ENCODE measurements at regions not wholly inside any gene's neighbourhood (a gene's known extent, or its start where the extent isn't known, plus 50 kb on each side); places are given as distances from the start of the nearest gene placed in this dataset.

DNA sequence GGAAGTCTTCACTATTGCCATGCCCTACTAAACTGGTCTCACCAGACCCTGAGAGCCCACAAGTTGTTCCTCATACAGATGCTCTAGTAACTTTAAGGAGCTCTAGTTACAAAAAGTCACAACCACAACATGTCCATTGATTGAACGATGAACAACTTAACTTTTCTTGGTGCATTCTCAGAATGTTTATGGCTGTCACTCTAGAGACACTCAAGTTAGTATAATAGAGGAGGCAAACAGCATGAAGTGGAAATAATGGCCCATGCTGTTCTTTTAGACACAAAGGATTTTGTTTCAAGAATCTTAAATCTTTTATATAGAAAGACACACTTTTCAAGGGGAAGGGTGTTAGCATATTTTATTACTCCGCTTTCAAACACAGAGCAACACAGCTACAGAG lies 934.4 kb downstream of the HACE1 start:
- ChIA-PET POLR2A (no interaction called here), SMC1A (ENCODE audit: uncharacterized antibody, unreplicated experiment) (no interaction called here), RAD21 (ENCODE audit: unreplicated experiment) (no interaction called here), CTCF (no interaction called here)
- Histone ChIP-seq H4K20me1 (ENCODE audit: control insufficient read depth, insufficient read depth) (no peaks in the 10 kb centered on the region), H3K27ac (ENCODE audit: control insufficient read depth, insufficient read depth) (no peak overlapping the region), H3K36me3 (ENCODE audit: control insufficient read depth in 2 of 2, insufficient read depth in 2 of 2, low read length in 1 of 2) (no peaks in the 10 kb centered on the region), H3K4me3 (no peak overlapping the region), H2AFZ (ENCODE audit: control insufficient read depth, low read depth, low read length) (no peak overlapping the region), H3K4me1 (ENCODE audit: control insufficient read depth, insufficient read depth, low read length) (no peaks in the 10 kb centered on the region), H3K79me2 (ENCODE audit: control insufficient read depth, insufficient read depth, low read length) (no peaks in the 10 kb centered on the region), H3K9me3 (replicated peaks; ENCODE audit: control insufficient read depth, insufficient read depth, low read length) (no peaks in the 10 kb centered on the region), H3K9ac (ENCODE audit: control insufficient read depth, insufficient read depth, low read length) (no peak overlapping the region), H3K27me3 (replicated peaks in 1 of 2; ENCODE audit: control insufficient read depth in 2 of 2, insufficient read depth in 2 of 2, low read length in 1 of 2) (no peaks in the 10 kb centered on the region), H3K4me2 (ENCODE audit: control insufficient read depth, insufficient read depth) (no peak overlapping the region)
- no peak for ATAC-seq
- BruUV-seq (replicated peaks): no TSS peak
- DNase-seq (ENCODE audit: low read depth, low spot score): no peak
- TF ChIP-seq, protein P1, sequence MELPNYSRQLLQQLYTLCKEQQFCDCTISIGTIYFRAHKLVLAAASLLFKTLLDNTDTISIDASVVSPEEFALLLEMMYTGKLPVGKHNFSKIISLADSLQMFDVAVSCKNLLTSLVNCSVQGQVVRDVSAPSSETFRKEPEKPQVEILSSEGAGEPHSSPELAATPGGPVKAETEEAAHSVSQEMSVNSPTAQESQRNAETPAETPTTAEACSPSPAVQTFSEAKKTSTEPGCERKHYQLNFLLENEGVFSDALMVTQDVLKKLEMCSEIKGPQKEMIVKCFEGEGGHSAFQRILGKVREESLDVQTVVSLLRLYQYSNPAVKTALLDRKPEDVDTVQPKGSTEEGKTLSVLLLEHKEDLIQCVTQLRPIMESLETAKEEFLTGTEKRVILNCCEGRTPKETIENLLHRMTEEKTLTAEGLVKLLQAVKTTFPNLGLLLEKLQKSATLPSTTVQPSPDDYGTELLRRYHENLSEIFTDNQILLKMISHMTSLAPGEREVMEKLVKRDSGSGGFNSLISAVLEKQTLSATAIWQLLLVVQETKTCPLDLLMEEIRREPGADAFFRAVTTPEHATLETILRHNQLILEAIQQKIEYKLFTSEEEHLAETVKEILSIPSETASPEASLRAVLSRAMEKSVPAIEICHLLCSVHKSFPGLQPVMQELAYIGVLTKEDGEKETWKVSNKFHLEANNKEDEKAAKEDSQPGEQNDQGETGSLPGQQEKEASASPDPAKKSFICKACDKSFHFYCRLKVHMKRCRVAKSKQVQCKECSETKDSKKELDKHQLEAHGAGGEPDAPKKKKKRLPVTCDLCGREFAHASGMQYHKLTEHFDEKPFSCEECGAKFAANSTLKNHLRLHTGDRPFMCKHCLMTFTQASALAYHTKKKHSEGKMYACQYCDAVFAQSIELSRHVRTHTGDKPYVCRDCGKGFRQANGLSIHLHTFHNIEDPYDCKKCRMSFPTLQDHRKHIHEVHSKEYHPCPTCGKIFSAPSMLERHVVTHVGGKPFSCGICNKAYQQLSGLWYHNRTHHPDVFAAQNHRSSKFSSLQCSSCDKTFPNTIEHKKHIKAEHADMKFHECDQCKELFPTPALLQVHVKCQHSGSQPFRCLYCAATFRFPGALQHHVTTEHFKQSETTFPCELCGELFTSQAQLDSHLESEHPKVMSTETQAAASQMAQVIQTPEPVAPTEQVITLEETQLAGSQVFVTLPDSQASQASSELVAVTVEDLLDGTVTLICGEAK (IDR thresholded peaks at IDR 0.05; ENCODE audit: borderline replicate concordance): no peak
- no peak for TF ChIP-seq KLF5 (IDR thresholded peaks at IDR 0.05; ENCODE audit: partially characterized antibody)
- TF ChIP-seq, protein P2, sequence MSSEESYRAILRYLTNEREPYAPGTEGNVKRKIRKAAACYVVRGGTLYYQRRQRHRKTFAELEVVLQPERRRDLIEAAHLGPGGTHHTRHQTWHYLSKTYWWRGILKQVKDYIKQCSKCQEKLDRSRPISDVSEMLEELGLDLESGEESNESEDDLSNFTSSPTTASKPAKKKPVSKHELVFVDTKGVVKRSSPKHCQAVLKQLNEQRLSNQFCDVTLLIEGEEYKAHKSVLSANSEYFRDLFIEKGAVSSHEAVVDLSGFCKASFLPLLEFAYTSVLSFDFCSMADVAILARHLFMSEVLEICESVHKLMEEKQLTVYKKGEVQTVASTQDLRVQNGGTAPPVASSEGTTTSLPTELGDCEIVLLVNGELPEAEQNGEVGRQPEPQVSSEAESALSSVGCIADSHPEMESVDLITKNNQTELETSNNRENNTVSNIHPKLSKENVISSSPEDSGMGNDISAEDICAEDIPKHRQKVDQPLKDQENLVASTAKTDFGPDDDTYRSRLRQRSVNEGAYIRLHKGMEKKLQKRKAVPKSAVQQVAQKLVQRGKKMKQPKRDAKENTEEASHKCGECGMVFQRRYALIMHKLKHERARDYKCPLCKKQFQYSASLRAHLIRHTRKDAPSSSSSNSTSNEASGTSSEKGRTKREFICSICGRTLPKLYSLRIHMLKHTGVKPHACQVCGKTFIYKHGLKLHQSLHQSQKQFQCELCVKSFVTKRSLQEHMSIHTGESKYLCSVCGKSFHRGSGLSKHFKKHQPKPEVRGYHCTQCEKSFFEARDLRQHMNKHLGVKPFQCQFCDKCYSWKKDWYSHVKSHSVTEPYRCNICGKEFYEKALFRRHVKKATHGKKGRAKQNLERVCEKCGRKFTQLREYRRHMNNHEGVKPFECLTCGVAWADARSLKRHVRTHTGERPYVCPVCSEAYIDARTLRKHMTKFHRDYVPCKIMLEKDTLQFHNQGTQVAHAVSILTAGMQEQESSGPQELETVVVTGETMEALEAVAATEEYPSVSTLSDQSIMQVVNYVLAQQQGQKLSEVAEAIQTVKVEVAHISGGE (CRISPR knock-in tag; IDR thresholded peaks at IDR 0.05): no peak
- TF ChIP-seq MTA3 (IDR thresholded peaks at IDR 0.05; ENCODE audit: borderline replicate concordance, low read length): no peak
- TF ChIP-seq, protein P3, sequence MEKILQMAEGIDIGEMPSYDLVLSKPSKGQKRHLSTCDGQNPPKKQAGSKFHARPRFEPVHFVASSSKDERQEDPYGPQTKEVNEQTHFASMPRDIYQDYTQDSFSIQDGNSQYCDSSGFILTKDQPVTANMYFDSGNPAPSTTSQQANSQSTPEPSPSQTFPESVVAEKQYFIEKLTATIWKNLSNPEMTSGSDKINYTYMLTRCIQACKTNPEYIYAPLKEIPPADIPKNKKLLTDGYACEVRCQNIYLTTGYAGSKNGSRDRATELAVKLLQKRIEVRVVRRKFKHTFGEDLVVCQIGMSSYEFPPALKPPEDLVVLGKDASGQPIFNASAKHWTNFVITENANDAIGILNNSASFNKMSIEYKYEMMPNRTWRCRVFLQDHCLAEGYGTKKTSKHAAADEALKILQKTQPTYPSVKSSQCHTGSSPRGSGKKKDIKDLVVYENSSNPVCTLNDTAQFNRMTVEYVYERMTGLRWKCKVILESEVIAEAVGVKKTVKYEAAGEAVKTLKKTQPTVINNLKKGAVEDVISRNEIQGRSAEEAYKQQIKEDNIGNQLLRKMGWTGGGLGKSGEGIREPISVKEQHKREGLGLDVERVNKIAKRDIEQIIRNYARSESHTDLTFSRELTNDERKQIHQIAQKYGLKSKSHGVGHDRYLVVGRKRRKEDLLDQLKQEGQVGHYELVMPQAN (conservative IDR thresholded peaks at IDR 0.05): no peak
- in situ Hi-C loops (cut with MboI) (no loop called here), intact Hi-C loops (cut with micrococcal nuclease; ENCODE audit: unreplicated experiment) (no loop called here)
- no peak for FAIRE-seq
- 35% methylated on average over 2 of the region's 2 CpGs for WGBS (ENCODE audit: insufficient coverage, insufficient replicate concordance, low lambda C conversion rate, missing lambda C conversion rate)
